IMR-90 (cell line): ENCODE measurements at regions not wholly inside any gene's neighbourhood (a gene's known extent, or its start where the extent isn't known, plus 50 kb on each side); places are given as distances from the start of the nearest gene placed in this dataset.

ENCODE experiments used
- ATAC-seq: fragments of 200-7000 bp; cut with Tn5 transposase; 2 replicates; pipeline ENCODE4 v1.9.1; 2020; ENCODE audit warnings: low read depth, mild to moderate bottlenecking, moderate library complexity
- BruUV-seq: library from RNA; stranded (reverse); fragments of 400-500 nt; replicated peaks from 2 replicates; lab custom pipeline; 2021; lab: Mats Ljungman, UMichigan
- CTCF ChIA-PET: fragments of 300-600 bp; formaldehyde crosslinking; extraction: SDS; loops from one replicate; lab custom pipeline; 2021; ENCODE audit warnings: antibody characterized with exemption; lab: Yijun Ruan, JAX
- POLR2A ChIA-PET: fragments of 300-600 bp; sonication (Branson Sonifier 250); formaldehyde crosslinking; loops from one replicate; lab custom pipeline; 2022; ENCODE audit warnings: antibody characterized with exemption; ENCODE audit not compliant: unreplicated experiment; lab: Charles Lee
- DNase-seq: peaks from one replicate; pipeline ENCODE4 v3.0.0; 2013
- H2AFZ ChIP-seq: replicated peaks from 2 replicates; pipeline ENCODE3; 2013; ENCODE audit warnings: low read length, mild to moderate bottlenecking; ENCODE audit not compliant: poor library complexity
- H2AK5ac ChIP-seq: 2 replicates; pipeline ENCODE4 v1.6.1; 2013; ENCODE audit warnings: low read depth, low read length, inconsistent platforms
- H2AK9ac ChIP-seq: replicated peaks from 2 replicates; pipeline ENCODE3; 2013; ENCODE audit warnings: mild to moderate bottlenecking, low read depth, low read length, moderate library complexity; ENCODE audit not compliant: poor library complexity
- H2BK120ac ChIP-seq: 2 replicates; pipeline ENCODE4 v1.6.1; 2013; ENCODE audit warnings: low read depth, low read length, inconsistent platforms
- H2BK15ac ChIP-seq: 3 replicates; pipeline ENCODE4 v1.6.1; 2013; ENCODE audit warnings: low read depth, low read length, inconsistent platforms
- H2BK20ac ChIP-seq: 2 replicates; pipeline ENCODE4 v1.6.1; 2013; ENCODE audit warnings: low read depth, mild to moderate bottlenecking, inconsistent platforms, low read length, moderate library complexity
- H2BK5ac ChIP-seq: 2 replicates; pipeline ENCODE4 v1.6.1; 2013; ENCODE audit warnings: mild to moderate bottlenecking, low read depth, low read length, inconsistent platforms; ENCODE audit not compliant: poor library complexity, severe bottlenecking
- H3K14ac ChIP-seq: replicated peaks from 2 replicates; pipeline ENCODE4 v1.6.1; 2013; ENCODE audit warnings: low read depth, low read length, inconsistent platforms
- H3K18ac ChIP-seq: 2 replicates; pipeline ENCODE4 v1.6.1; 2013; ENCODE audit warnings: low read depth, low read length, control low read depth
- H3K23ac ChIP-seq: 2 replicates; pipeline ENCODE4 v1.6.1; 2013; ENCODE audit warnings: low read depth, low read length, inconsistent platforms
- H3K27ac ChIP-seq: 2 replicates; pipeline ENCODE4 v1.5.1; 2013; ENCODE audit warnings: mild to moderate bottlenecking, control low read depth, low read length; ENCODE audit not compliant: insufficient read depth
- H3K27me3 ChIP-seq: 2 replicates; pipeline ENCODE4 v1.6.1; 2013; ENCODE audit warnings: low read length; ENCODE audit not compliant: control insufficient read depth, insufficient read depth
- H3K36me3 ChIP-seq: 2 replicates; pipeline ENCODE4 v1.6.1; 2013; ENCODE audit warnings: low read length, mixed read lengths; ENCODE audit not compliant: control insufficient read depth, insufficient read depth
- H3K4ac ChIP-seq: 2 replicates; pipeline ENCODE4 v1.6.1; 2013; ENCODE audit warnings: low read depth, low read length, inconsistent platforms
- H3K4me1 ChIP-seq: 2 replicates; pipeline ENCODE4 v1.6.1; 2013; ENCODE audit warnings: low read length, mixed read lengths; ENCODE audit not compliant: control insufficient read depth, insufficient read depth
- H3K4me2 ChIP-seq: 2 replicates; pipeline ENCODE4 v1.6.1; 2013; ENCODE audit warnings: low read depth, mild to moderate bottlenecking, control low read depth, low read length, moderate library complexity
- H3K4me3 ChIP-seq: 2 replicates; pipeline ENCODE4 v1.5.1; 2013; ENCODE audit warnings: low read depth, mild to moderate bottlenecking, control low read depth, low read length, moderate library complexity; ENCODE audit not compliant: insufficient read depth
- H3K56ac ChIP-seq: 2 replicates; pipeline ENCODE4 v1.6.1; 2013; ENCODE audit warnings: low read length, inconsistent platforms; ENCODE audit not compliant: insufficient read depth; ENCODE audit errors: extremely low read depth
- H3K79me1 ChIP-seq, 2 experiments: 2 replicates each; pipeline ENCODE4 v1.6.1; 2013; ENCODE audit warnings: low read length in 2 of 2, inconsistent platforms in 1 of 2, low read depth in 1 of 2
- H3K9ac ChIP-seq: 2 replicates; pipeline ENCODE4 v1.6.1; 2013; ENCODE audit warnings: low read depth, low read length, control low read depth
- H3K9me1 ChIP-seq: 2 replicates; pipeline ENCODE4 v1.6.1; 2013; ENCODE audit warnings: low read length, inconsistent platforms; ENCODE audit not compliant: insufficient read depth
- H3K9me3 ChIP-seq: 2 replicates; pipeline ENCODE4 v1.6.1; 2013; ENCODE audit warnings: low read length; ENCODE audit not compliant: control insufficient read depth, insufficient read depth
- H4K20me1 ChIP-seq: 2 replicates; pipeline ENCODE4 v1.6.1; 2013; ENCODE audit warnings: low read length, inconsistent platforms; ENCODE audit not compliant: insufficient read depth
- H4K5ac ChIP-seq: 2 replicates; pipeline ENCODE4 v1.6.1; 2013; ENCODE audit warnings: mild to moderate bottlenecking, low read depth, low read length, control low read depth
- H4K8ac ChIP-seq, 2 experiments: 2 replicates each; pipeline ENCODE4 v1.6.1; 2013; ENCODE audit warnings: low read depth in 2 of 2, low read length in 2 of 2, control low read depth in 1 of 2, inconsistent platforms in 1 of 2
- H4K91ac ChIP-seq: 2 replicates; pipeline ENCODE4 v1.6.1; 2013; ENCODE audit warnings: low read depth, low read length, inconsistent platforms; ENCODE audit not compliant: insufficient read depth
- MAZ ChIP-seq: IDR thresholded peaks from 2 replicates; pipeline ENCODE4 v1.6.1; 2012; ENCODE audit warnings: low read depth, mild to moderate bottlenecking, low read length, improper control_type of control experiment, moderate library complexity, borderline replicate concordance
- RCOR1 ChIP-seq: IDR thresholded peaks from 2 replicates; pipeline ENCODE4 v1.6.1; 2012; ENCODE audit warnings: mild to moderate bottlenecking, low read length, improper control_type of control experiment; ENCODE audit not compliant: insufficient replicate concordance
- WGBS, 2 experiments: methylation state at CpG; one replicate each; pipeline versions ENCODE4 v1.1.5 to v1.1.7; 2013; ENCODE audit warnings: missing lambda C conversion rate in 2 of 2; ENCODE audit not compliant: insufficient read length in 1 of 2; ENCODE audit errors: extremely low coverage in 2 of 2; 5-methylcytosine and 5-hydroxymethylcytosine counted together
- dilution Hi-C: fragments of 300-500 bp; cut with HindIII; formaldehyde crosslinking; loops from one replicate; pipeline ENCODE4 v1.14.3; 2018; ENCODE audit warnings: low sequenced_read_pairs; ENCODE audit not compliant: unreplicated experiment
- in situ Hi-C: fragments of 300-500 bp; cut with MboI; formaldehyde crosslinking; loops from 3 replicates; pipeline ENCODE4 v1.14.3; 2019; ENCODE audit warnings: low sequenced_read_pairs, inconsistent platforms, mixed read lengths
- intact Hi-C: fragments of 100-400 bp; cut with micrococcal nuclease; formaldehyde crosslinking; loops from 2 replicates; pipeline ENCODE4 v1.10.0; 2022

DNA sequence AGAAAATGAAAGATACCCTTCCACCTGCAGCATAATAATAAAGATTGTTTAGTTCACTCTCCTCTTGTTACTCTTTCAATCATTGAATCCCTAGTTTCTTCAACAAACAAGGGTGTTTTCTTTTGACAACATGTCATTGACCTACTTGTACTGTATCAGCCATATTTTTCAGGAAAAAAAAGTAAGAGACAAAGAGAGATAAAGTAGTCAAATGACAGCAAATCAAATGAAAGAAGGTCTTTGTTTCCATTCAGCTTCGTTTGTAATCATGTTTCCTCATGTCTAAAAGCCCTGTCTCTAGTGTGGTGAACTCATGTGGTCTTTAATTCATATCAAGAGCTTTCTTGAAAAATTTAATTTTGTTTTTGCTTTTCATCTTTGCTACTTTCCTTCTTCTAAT is 557.8 kb upstream of the LRATD1 start:
- no peaks in the 10 kb centered on the region for H4K20me1 ChIP-seq
- no peak overlapping the region for H2BK5ac ChIP-seq
- CTCF ChIA-PET: interaction anchor here (0.5 kb wide), 1 partner anchor 200 kb away, joined by 3 read pairs; no protein-coding TSS in a partner anchor
- no peaks in the 10 kb centered on the region for H3K27me3 ChIP-seq
- no peak overlapping the region for H2BK120ac ChIP-seq
- H3K9me3 ChIP-seq: no peaks in the 10 kb centered on the region
- H3K23ac ChIP-seq: no peak overlapping the region
- H2AFZ ChIP-seq: no peak overlapping the region
- no TSS peak for BruUV-seq
- no peak overlapping the region for H3K4ac ChIP-seq
- no peak overlapping the region for H3K14ac ChIP-seq
- intact Hi-C loops: no loop called here
- WGBS, 2 experiments: no CpG with 5 or more reads among the region's 1 CpG
- H2AK5ac ChIP-seq: no peak overlapping the region
- dilution Hi-C loops: no loop called here
- H3K36me3 ChIP-seq: no peaks in the 10 kb centered on the region
- no peaks in the 10 kb centered on the region for H3K4me1 ChIP-seq
- H3K27ac ChIP-seq: no peak overlapping the region
- H2BK15ac ChIP-seq: no peak overlapping the region
- no peaks in the 10 kb centered on the region for H3K9me1 ChIP-seq
- H3K4me2 ChIP-seq: no peak overlapping the region
- H4K8ac ChIP-seq: no peak overlapping the region
- no peak overlapping the region for H2AK9ac ChIP-seq
- DNase-seq (no peak), ATAC-seq (no peak)
- in situ Hi-C loops: no loop called here
- H4K91ac ChIP-seq: no peak overlapping the region
- no peak overlapping the region for H4K5ac ChIP-seq
- no peak overlapping the region for H3K9ac ChIP-seq
- POLR2A ChIA-PET: no interaction called here
- no peak for TF ChIP-seq RCOR1
- TF ChIP-seq MAZ: no peak
- no peak overlapping the region for H3K18ac ChIP-seq
- no peak overlapping the region for H2BK20ac ChIP-seq
- H3K79me1 ChIP-seq: no peaks in the 10 kb centered on the region
- no peak overlapping the region for H3K56ac ChIP-seq
- H3K4me3 ChIP-seq: no peak overlapping the region
